Choroid plexus epithelial cell (primary cell): ENCODE measurements at regions not wholly inside any gene's neighbourhood (a gene's known extent, or its start where the extent isn't known, plus 50 kb on each side); places are given as distances from the start of the nearest gene placed in this dataset.

Source experiments
- DNase-seq: peaks from one replicate; pipeline ENCODE4 v3.0.0-alpha.2; 2010; ENCODE audit warnings: low read depth
- H3K4me3 ChIP-seq: 2 replicates; pipeline ENCODE4 v1.5.1; 2011; ENCODE audit warnings: low read depth, mild to moderate bottlenecking, control low read depth, low read length, moderate library complexity
- TF ChIP-seq, protein P1 (sequence below): conservative IDR thresholded peaks from 2 replicates; pipeline ENCODE4 v1.5.1; 2011; ENCODE audit warnings: low read depth, mild to moderate bottlenecking, control low read depth, inconsistent platforms, low read length, moderate library complexity

DNA sequence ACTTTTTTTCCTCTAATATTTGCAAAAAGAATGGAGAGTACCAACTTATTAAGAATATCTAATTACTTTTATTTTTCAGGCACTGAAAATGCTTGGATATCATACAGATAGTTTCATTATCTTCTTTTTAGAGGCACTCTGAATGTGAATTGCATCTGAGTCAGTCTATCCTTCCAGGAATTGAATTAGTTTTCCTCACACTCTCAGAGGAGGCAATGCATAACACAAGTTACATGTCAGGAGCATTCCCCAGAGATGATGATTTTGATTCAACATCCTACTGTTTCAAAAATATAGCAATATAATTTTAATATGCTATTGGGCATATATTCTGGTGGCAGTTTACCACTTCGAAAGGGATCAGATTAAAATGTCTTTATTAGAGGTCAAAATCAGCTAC, 1315.4 kb downstream of the PCDH9 start:
- TF ChIP-seq, protein P1, sequence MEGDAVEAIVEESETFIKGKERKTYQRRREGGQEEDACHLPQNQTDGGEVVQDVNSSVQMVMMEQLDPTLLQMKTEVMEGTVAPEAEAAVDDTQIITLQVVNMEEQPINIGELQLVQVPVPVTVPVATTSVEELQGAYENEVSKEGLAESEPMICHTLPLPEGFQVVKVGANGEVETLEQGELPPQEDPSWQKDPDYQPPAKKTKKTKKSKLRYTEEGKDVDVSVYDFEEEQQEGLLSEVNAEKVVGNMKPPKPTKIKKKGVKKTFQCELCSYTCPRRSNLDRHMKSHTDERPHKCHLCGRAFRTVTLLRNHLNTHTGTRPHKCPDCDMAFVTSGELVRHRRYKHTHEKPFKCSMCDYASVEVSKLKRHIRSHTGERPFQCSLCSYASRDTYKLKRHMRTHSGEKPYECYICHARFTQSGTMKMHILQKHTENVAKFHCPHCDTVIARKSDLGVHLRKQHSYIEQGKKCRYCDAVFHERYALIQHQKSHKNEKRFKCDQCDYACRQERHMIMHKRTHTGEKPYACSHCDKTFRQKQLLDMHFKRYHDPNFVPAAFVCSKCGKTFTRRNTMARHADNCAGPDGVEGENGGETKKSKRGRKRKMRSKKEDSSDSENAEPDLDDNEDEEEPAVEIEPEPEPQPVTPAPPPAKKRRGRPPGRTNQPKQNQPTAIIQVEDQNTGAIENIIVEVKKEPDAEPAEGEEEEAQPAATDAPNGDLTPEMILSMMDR = no peak
- peak; percentile 76 for DNase-seq

DNA sequence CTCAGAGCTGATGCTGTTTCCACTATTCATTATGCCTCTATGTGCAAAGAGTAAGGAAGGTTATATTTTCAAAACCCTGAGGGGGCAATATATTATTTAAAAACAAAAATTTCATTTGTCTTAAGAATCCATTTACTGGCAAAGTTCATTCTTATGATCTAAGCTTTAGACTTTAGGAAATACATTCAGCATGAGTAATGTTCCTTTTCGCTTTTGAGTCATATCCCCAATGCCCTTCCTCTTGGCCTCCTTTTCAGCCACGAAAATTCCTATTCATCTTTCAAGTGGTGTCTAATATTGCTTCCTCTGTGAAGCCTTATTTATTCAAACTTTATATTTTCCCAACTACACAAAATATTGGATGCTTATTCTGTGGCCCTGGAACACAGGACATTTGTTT, 1317.0 kb downstream of the PCDH9 start:
- no peak overlapping the region for H3K4me3 ChIP-seq
- peak; percentile 91 for DNase-seq
- TF ChIP-seq, protein P1 = no peak

More for the DNA sequence above, 1315.4 kb downstream of the PCDH9 start:
- H3K4me3 ChIP-seq = no peak overlapping the region

DNA sequence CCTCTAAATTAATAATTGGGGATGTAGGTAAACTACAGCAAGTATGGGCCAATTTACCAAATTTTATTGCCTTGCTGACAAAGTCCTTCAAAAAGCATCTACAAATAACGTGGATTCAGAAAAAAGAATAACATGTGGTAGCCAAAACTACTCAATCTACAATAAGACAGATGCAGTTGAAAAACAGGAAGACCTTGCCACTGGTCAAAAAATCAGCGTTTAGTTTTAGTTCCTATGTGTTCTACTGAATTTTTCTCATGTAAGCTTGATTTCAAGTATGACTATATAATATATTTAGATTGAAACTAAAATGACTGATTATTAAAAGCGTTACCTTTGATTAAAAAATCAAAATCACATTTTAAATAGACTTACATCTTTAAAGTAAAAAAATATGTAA, 1317.6 kb downstream of the PCDH9 start:
- no peak for DNase-seq
- TF ChIP-seq, protein P1 = no peak
- H3K4me3 ChIP-seq = no peak overlapping the region

DNA sequence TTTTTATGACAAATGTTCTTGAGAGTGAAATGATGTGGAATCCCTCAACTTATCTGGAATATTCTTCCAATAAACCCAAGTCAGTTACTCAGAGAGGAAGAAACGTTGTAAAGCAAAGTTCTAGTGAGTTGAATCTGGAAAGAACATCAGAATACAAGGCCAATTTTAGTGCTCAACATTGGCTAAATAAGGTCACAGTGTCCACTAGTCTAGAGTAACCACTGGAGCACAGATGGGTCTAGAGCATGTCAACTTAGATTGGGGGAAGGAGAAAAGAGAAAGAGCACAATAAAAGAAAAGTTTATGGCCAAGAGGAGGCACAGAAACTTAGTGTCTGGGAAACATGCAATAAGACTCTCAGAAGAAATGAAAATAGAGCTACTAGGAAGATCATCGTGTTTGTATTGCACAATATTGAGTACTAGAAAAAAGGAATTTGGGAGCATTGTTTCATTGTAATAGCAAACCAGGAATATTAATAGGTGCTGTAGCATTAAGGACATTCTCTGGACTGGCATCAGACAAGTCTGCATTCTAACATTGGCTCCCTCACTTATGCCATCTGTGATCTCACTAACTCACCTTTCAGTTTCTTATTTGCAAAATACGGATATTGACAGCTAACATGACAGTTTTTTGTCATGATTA, 1318.5 kb downstream of the PCDH9 start:
- H3K4me3 ChIP-seq = no peak overlapping the region
- no peak for DNase-seq
- TF ChIP-seq, protein P1 = no peak

DNA sequence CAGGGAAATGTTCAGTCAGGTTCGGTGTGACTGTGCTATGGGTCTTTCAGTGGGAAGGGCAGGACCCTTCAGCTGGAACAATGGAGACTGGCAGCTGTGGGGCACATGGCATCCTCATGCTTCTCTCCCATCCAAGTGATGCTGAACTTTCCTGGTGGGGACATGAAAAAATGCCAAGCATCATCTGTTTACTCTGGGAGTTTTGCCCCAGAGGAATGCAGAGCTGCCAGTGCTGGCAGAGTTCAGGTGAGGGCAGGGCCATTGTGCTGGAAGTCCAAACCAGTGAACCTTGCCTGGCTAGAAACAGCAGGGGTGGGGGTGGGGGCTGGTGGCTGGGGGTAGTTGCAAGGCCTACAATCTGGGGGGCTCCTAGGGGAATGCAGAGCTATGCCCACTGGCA, 1320.6 kb downstream of the PCDH9 start:
- no peak for DNase-seq
- no peak overlapping the region for H3K4me3 ChIP-seq
- TF ChIP-seq, protein P1 = no peak

DNA sequence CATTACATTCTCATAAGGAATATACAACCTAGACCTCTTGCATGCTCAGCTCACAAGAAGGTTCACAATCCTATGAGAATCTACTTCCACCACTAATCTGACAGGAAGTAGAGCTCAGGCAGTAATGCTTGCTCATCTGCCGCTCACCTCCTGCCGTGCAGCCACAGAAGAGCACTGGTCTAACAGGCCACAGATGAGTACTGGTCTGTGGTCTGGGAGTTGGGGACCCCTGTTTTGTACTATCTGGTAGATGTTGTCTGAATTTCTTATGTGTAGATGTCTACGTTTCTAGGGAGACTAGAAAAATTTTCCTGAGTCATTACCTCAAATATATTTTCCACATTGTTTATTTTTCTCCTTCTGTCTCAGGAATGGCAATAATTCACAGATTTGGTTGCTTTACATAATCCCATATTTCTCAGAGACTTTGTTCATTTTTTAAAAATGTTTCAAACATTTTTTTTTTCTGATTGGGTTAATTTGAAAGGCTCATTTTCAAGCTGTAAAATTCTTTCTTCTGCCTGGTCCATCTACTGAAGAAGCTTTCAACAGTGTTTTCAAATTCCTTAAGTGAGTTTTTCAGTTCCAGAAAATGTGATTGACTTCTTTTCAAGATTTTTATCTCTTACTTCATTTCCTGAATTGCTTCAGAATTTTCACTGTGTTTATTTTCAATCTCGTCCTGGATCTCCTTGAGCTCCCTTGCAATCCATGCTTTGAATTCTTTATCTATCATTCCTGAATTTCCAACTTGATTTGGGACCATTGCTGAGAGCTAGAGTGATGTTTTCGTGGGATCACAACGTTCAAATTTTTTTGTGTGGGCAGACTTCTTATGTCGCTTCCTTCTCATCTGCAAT, 1322.2 kb downstream of the PCDH9 start:
- no peak for DNase-seq
- TF ChIP-seq, protein P1 = no peak
- H3K4me3 ChIP-seq = no peak overlapping the region
